NT2/D1 (cell line): ENCODE measurements at regions not wholly inside any gene's neighbourhood (a gene's known extent, or its start where the extent isn't known, plus 50 kb on each side); places are given as distances from the start of the nearest gene placed in this dataset.

Source experiments
- SUZ12 ChIP-seq: IDR thresholded peaks from 2 replicates; pipeline ENCODE4 v1.6.1; 2011; ENCODE audit not compliant: insufficient read length, insufficient read depth; ENCODE audit errors: extremely low read depth
- YY1 ChIP-seq: IDR thresholded peaks from 2 replicates; pipeline ENCODE4 v1.6.1; 2011; ENCODE audit not compliant: insufficient read length, insufficient read depth
- ZNF274 ChIP-seq: IDR thresholded peaks from 2 replicates; pipeline ENCODE4 v1.6.1; 2011; ENCODE audit warnings: mild to moderate bottlenecking, low read depth, low read length

DNA sequence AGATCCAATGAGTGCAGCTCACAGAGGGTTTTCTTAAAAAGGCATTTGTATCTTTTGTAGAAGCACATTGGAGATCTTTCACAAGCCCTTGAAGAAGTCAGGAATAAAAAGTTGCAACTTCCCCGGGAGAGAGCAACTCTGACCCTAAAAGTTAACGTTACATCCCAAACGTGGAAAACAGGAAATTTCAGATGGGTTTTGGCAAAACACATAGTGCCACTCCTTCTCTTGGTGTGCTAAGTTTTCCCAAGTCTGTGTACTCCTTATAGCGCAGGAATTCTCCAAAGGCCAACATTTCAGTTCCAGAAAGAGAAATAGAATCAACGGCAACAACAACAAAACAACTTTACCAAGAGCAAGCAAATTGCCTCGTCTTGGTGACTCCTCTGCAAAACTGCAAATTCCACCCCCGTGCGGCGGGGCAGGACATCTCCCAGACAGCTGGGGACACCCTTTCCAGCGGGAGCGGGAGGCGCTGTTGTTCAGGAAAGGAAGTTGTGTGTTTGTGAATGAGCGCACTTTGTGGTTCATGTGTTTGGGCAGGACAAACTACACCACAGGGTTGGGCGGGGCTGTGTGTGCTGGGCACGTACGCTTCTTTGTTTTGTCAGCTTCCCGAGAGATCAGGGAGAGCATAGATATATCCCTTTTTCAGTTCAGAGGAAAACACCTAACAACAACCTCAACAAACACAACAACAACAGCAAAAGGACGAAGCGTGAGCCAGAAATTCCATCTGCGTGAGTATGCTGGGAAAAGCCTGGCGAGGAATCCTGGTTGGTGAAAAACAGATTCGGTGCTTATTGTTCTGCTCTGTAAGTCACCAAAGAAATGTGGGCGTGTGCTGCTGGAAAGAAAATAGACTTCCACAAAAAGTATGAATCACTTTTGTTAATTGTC is 294.7 kb upstream of the PITRM1 start:
- TF ChIP-seq SUZ12 (no peak), YY1 (no peak), ZNF274 (no peak)
